Suprapubic skin (tissue), 3 donors: ENCODE measurements at regions not wholly inside any gene's neighbourhood (a gene's known extent, or its start where the extent isn't known, plus 50 kb on each side); places are given as distances from the start of the nearest gene placed in this dataset.

ENCODE experiments used
- CTCF ChIP-seq, 2 donors: fragments of 200-600 bp in 1 of 2; fragments of 450-650 bp in 1 of 2; sonication (generic) in 1 of 2; IDR thresholded peaks; one replicate each; pipeline ENCODE4 v1.5.1; 2016 to 2019; ENCODE audit warnings: antibody characterized with exemption in 2 of 2, mild to moderate bottlenecking in 1 of 2, moderate library complexity in 1 of 2
- EP300 ChIP-seq: sonication (generic); formaldehyde crosslinking; IDR thresholded peaks from one replicate; pipeline ENCODE4 v1.6.1; 2017; ENCODE audit warnings: antibody characterized with exemption

DNA sequence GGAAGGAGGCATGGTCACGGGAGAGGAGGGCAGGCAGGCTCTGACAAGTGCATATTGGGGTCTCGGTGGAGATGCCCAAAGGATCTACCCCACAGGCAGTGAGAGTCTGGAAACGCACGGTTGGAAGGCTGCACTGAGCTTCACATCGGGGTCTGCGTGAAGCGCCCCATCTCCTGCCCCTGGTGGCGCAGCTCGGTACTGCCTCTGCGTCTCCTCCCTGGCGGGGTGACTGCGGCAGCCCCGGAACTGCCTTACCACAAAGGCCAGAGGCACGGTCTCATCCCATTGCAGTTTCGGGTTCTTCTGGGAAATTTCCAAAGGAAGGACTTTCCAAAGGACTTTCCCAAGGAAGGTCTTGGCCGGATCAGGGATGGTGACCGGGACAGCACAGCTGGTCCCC lies 69.2 kb upstream of the AJAP1 start:
- TF ChIP-seq EP300 (no peak), CTCF (IDR thresholded peaks at IDR 0.05) (peak; percentile 5 to 74)
